ENCODE measurements at regions not wholly inside any gene's neighbourhood (a gene's known extent, or its start where the extent isn't known, plus 50 kb on each side); places are given as distances from the start of the nearest gene placed in this dataset.
"Not testable (repeated sequence)": the region's sequence is repeated elsewhere in the genome, so short reads cannot be mapped to it uniquely, and the experiment has no call there.

DNA sequence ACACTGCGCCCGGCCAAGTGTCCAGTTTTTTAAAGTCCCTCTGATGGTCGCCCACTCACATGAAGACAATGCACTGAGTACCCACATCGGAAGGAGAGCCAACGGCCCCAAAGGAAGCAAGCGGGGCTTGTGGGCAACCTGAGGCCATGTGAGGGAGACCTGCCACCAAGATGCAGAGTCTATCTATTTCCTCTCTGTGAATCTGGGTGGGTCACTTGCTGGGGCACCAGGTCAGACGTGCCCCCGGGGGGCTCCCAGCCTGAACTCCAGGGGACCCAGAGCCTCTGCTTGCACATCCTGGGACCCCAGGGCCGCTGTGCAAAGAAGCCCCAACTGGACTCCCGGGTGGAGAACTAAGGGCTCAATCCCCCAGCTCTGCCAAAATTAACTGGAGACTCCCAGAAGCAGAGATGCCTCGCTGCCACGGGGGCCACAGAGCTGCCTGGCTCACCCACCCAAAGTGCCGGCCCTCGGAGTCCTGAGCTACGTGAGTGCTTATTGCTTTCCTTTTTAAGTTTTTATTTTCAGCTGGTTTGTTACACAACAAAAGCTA lies 106.4 kb downstream of the BRD1 start:
- DNase-seq = no peak

DNA sequence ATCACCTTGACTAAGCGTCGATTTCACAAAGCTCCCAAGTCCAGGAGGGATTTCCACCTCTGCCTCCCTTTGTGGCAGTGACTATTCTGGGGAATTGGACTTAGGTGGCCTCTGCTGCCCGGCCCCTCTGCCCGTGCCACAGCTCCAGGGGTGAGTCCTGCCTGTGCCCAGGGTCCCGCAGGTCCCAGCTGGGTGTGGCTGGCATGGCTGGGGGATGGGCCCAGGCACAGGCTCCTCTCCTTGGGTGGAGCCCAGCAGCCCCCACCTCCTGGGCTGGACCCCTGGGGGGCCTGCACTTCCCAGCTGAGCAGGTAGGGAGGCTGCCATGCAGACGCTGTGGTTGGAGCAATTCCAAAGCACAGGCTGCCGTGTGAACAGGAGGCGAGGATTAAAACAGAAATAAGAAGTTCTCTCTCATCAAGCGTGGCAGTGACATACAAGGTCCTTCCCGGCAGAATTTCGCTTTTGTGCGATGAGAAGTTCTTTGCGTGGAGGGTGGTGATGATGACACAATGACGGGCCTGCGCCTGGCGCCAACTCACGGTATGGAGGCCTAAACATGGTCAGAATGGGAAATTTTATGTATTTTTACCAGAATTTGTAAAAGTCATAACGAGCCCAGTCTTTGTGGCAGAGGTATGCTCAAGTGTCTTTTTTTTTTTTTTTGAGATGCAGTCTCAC lies 107.3 kb downstream of the BRD1 start:
- DNase-seq = no peak

DNA sequence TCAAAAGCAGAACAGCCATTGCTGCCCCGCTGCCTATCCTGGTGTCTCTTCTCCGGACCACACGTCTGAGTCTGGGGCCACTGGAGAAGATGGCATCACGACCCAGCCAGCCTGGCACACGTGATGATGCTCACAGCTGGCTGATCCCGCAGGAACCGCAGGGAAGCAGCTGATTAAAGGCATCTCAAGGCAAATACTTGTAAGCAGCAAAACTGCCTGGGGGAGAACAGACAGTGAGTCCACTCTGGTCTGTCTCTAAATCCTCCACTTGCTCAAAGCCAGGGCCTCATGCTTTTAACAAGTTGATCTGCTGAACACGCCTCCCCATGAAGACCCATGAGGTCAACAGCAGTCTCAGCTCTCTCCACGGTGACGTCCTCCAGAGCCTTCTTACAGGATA lies 108.6 kb downstream of the BRD1 start:
- no peak for DNase-seq

DNA sequence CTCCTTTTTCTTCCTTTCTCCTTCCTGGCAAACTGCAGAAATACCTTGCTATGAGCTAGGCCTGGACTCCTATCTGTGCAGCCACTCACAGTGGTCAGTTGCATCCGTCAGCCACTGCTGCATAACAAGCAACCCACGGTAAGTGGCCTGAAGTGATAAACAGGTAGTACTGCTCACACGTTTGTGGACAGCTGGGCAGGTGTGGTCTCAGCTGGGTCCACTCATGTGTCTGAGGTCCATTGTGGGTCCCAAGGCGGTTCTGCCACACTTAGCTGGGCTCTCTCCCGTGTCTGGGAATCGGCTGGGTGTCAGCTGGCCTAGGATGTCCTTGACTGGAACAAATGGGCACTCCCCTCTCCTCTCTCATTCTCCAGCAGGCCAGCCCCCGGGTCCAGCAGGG lies 109.3 kb downstream of the BRD1 start:
- no peak for DNase-seq

- no peak for DNase-seq
Observed at GRCh38 chr22:49717322-49717919, 110.3 kb downstream of the BRD1 start.

GRCh38 chr22:49716441-49716840 lies 111.2 kb downstream of the BRD1 start:
- no peak for DNase-seq

- no peak for DNase-seq
Observed at GRCh38 chr22:49715450-49715849, 112.2 kb downstream of the BRD1 start.

- DNase-seq = no peak
Observed at GRCh38 chr22:49713003-49713402, 114.7 kb downstream of the BRD1 start.

DNA sequence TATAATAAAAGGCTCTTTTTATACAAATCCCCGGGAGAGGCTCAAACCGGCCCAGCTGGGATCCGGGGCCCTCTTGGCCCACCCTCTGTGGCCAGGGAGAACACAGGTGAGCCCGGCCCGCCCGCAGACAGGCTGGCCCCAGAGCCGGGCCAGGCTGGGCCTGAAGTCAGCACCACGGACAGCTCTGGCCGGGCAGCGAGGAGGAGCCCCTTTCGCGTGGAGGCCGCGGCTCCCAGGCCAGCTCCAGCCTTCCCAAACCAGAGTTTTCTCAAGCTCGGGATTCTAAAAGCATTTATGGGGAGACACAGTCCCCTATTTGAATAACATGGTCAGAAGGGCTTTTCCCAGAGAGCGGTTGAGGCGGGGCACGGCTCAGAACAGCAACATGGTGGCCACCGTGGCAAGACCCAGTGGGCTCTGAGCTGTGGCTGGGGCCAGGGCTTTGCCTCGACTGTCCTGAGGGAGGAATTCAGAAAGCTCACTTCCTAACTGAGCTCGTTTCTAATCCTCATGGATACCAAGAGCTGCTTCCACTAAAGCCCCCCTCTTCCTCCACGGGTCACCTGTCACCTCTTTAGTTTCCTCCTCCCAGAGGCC lies 115.4 kb downstream of the BRD1 start:
- no peak for DNase-seq

DNA sequence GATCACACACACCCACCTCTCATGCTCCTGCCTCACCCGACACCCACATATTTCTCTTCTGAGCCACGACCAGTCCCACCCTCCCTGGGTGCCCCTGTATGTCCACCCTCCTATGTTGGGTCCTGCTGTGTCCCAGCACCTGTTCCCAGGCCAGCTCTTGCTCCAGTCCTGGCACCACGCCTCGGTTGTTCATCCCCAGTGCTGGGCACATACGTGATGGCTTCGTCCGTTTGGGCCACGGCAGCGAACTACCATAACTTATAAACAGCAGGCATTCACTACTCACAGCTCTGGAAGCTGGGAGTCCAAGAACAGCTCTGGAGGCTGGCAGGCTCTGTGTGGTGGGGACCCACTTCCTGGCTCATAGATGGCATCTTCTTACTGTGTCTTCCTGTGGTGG lies 116.9 kb downstream of the BRD1 start:
- DNase-seq = no peak

- no peak for DNase-seq
Observed at GRCh38 chr22:49709464-49709863, 118.2 kb downstream of the BRD1 start.

DNA sequence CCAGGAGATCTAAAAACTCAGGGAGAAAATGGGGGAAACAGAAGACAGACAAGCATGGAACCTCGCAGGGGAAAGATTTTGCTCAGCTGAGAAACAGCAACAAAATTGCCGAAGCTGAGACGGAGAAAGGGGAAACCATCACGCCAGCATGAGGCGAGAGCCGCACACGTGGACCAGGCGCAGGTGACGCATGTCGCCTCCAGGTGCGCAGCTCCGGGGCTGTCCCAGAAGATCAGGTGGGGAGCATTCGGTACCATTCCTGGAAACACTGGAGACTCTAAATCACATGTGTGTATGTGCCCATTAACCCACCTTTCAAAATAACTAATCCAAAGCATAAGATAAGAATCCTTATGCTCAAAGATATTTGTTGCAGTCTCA lies 121.7 kb downstream of the BRD1 start:
- DNase-seq = no peak

DNA sequence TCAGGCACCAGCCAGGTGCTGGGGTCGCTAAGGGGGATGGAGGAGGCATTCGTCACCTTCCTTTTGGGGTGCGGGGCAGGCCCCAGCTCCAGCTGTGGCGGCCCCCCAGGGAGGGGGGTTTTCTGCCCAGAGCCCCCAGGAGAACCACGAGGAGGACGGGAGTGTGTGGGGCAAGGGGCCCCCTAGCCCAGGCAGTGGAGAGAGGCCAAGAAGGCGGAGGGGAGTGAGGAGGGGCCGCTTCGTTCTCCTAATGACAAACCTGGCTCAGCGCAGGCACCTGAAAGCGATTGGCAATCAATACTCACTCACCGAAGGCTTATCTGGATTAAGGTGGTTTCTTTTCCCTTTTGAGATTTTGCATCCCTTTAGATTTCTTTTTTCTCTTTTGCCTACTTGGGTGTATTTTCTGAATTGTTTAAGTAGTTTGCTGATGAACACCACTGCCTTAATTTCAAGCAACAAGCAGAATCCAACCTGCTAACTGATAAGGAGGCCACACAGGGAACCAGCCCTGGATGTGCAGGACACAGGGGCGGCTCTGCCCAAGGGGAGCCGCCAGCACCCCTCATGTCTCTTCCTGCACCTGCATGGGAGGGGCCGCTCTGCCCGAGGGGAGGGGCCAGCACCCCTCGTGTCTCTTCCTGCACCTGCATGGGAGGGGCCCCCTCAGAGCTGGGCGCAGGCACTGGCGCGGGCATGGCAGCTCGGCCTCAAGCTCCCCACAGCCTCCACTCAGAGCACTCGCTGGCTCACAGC lies 122.3 kb downstream of the BRD1 start:
- no peak for DNase-seq

- DNase-seq = no peak
Observed at GRCh38 chr22:49704345-49705215, 123.1 kb downstream of the BRD1 start.

DNA sequence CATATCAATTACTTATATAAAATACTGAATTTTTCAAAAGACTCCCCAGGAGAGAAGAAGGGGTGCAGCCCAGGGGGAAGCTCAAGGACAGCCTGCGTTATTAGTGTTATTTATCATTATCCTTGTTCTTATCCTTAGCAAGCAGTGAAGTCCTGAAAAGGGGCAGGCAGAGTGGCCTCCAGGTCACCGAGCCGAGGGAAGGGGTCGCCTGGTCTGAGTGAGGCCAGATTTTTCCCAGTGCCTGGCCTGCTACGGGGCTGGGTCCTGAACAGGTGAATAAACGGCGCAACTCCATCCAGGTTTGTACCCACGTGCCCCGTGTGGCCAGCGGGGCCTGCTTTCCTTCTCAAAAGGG lies 123.7 kb downstream of the BRD1 start:
- DNase-seq = no peak

DNA sequence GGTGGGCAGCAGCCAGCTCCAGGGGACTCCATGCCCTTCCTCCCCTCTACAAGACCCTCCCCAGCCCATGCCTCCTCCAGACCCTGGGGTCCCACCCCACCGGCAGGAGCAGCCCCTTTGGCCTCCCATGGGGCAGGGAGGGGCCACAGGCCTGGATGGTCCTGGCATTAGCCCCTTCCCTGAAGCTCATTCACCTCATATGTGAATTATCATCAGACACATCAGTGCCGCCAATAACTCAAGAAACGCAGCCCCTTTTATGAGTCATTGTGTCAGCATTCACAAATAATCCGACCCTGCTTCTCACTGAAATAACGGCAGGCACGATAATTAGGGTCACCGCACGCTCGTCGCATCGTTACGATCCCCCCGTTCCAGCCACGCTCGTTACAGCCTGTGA lies 124.2 kb downstream of the BRD1 start:
- DNase-seq = no peak

GRCh38 chr22:49702068-49702397 lies 125.6 kb downstream of the BRD1 start:
- no peak for DNase-seq

GRCh38 chr22:49701380-49702067 lies 126.1 kb downstream of the BRD1 start:
- DNase-seq = no peak

GRCh38 chr22:49699928-49700498 lies 127.7 kb downstream of the BRD1 start:
- DNase-seq = no peak

- no peak for DNase-seq
Observed at GRCh38 chr22:49699476-49699875, 128.2 kb downstream of the BRD1 start.

GRCh38 chr22:49698616-49699015 lies 129.1 kb downstream of the BRD1 start:
- DNase-seq = not testable (repeated sequence)

GRCh38 chr22:49697047-49697446 lies 130.6 kb downstream of the BRD1 start:
- DNase-seq = no peak
